ENCODE measurements at regions not wholly inside any gene's neighbourhood (a gene's known extent, or its start where the extent isn't known, plus 50 kb on each side); places are given as distances from the start of the nearest gene placed in this dataset.

GRCh38 chr15:69505956-69506556, 53.4 kb downstream of the RPLP1 start:
- no peak for TF ChIP-seq CTCF (IDR thresholded peaks at IDR 0.05)
- TF ChIP-seq POLR2AphosphoS5 (IDR thresholded peaks at IDR 0.05): no peak
